ENCODE measurements at regions not wholly inside any gene's neighbourhood (a gene's known extent, or its start where the extent isn't known, plus 50 kb on each side); places are given as distances from the start of the nearest gene placed in this dataset.

DNA sequence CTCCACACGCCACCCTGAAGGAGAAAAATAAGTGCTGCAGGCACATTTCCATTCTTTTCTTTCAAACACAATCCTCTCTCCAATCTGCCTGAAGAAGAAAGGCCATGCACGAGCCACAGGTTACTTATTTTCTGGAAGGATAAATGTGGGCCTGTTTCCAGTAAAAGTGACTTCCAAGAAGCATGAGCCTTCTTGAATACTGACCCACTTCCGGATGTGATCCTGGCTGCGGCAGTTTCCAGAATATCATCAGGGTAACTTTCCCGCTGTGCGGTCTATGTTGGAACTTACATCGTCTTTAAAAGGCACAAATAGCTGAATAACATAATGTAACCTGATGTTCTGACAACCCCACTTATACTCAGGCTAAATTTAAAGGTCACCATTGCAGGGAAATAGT is 66.3 kb upstream of the TAPT1 start:
- H3K79me2 ChIP-seq (ENCODE audit: control insufficient read depth in 1 of 2, insufficient read depth in 2 of 2, low read length in 2 of 2) = no peaks in the 10 kb centered on the region
- no peak for FAIRE-seq
- WGBS, 2 experiments (ENCODE audit: extremely low coverage in 1 of 2, insufficient coverage in 1 of 2, insufficient read length in 1 of 2, insufficient replicate concordance in 2 of 2, low coverage in 1 of 2, low lambda C conversion rate in 2 of 2, missing lambda C conversion rate in 1 of 2) = 86% methylated on average over 7 of the region's 7 CpGs; no CpG with 5 or more reads in 1 of the 2 experiments
- TF ChIP-seq, protein P1, sequence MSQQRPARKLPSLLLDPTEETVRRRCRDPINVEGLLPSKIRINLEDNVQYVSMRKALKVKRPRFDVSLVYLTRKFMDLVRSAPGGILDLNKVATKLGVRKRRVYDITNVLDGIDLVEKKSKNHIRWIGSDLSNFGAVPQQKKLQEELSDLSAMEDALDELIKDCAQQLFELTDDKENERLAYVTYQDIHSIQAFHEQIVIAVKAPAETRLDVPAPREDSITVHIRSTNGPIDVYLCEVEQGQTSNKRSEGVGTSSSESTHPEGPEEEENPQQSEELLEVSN (IDR thresholded peaks at IDR 0.05) = no peak
- TF ChIP-seq FOSL1 (IDR thresholded peaks at IDR 0.05; ENCODE audit: insufficient read depth, low read depth, low read length) (no peak), CREB1 (IDR thresholded peaks at IDR 0.05) (no peak), GABPA (IDR thresholded peaks at IDR 0.05; ENCODE audit: borderline replicate concordance, insufficient read depth, low read length) (no peak), MAFK (IDR thresholded peaks at IDR 0.05; ENCODE audit: low read depth, low read length) (no peak), PHF8 (conservative IDR thresholded peaks at IDR 0.05; ENCODE audit: low read depth, low read length) (no peak), HDAC6 (IDR thresholded peaks at IDR 0.05; ENCODE audit: low read depth, low read length) (no peak), KDM1A (IDR thresholded peaks at IDR 0.05; ENCODE audit: borderline replicate concordance, low read length) (no peak)
- TF ChIP-seq, protein P2, sequence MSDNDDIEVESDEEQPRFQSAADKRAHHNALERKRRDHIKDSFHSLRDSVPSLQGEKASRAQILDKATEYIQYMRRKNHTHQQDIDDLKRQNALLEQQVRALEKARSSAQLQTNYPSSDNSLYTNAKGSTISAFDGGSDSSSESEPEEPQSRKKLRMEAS (IDR thresholded peaks at IDR 0.05) = no peak
- TF ChIP-seq, protein P3, sequence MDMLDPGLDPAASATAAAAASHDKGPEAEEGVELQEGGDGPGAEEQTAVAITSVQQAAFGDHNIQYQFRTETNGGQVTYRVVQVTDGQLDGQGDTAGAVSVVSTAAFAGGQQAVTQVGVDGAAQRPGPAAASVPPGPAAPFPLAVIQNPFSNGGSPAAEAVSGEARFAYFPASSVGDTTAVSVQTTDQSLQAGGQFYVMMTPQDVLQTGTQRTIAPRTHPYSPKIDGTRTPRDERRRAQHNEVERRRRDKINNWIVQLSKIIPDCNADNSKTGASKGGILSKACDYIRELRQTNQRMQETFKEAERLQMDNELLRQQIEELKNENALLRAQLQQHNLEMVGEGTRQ (IDR thresholded peaks at IDR 0.05; ENCODE audit: low read length) = no peak

More for the DNA sequence above, 66.3 kb upstream of the TAPT1 start:
- Histone ChIP-seq H3K4me3 (ENCODE audit: extremely low read depth in 1 of 4, insufficient read depth in 2 of 4, low read depth in 3 of 4, low read length in 4 of 4) (no peak overlapping the region), H2BK15ac (ENCODE audit: low read length) (no peak overlapping the region), H3K4me1 (replicated peaks in 1 of 4; ENCODE audit: control insufficient read depth in 3 of 4, insufficient read depth in 4 of 4, low read length in 3 of 4) (peaks cover 0 to 7% (median 0%) of the 10 kb centered on the region in 4 experiments; a peak in 2 of 7 replicates), H4K20me1 (replicated peaks in 1 of 2; ENCODE audit: control insufficient read depth in 1 of 2, insufficient read depth in 2 of 2, low read length in 2 of 2) (no peaks in the 10 kb centered on the region), H2BK20ac (ENCODE audit: low read length) (no peak overlapping the region), H3K9me3 (ENCODE audit: insufficient read depth in 2 of 2, low read depth in 1 of 2, low read length in 1 of 2) (0 out of 4 replicates have a peak, but pooled peaks cover 0 to 2% of the 10 kb centered on the region in 2 experiments), H3K27ac (ENCODE audit: low read depth, low read length) (no peak overlapping the region), H4K8ac (ENCODE audit: extremely low read depth, insufficient read depth, low read length) (no peak overlapping the region), H3K4ac (replicated peaks; ENCODE audit: insufficient read length, low read depth, low read length) (no peak overlapping the region), H3K56ac (replicated peaks; ENCODE audit: insufficient read length, low read depth, low read length) (no peak overlapping the region), H3K27me3 (replicated peaks in 1 of 4; ENCODE audit: control insufficient read depth in 3 of 4, extremely low read depth in 1 of 4, insufficient read depth in 3 of 4, low read length in 3 of 4) (no peaks in the 10 kb centered on the region), H2AFZ (ENCODE audit: low read length) (no peak overlapping the region), H3K4me2 (ENCODE audit: insufficient read depth in 1 of 2, low read depth in 2 of 2, low read length in 2 of 2) (no peak overlapping the region), H2BK120ac (replicated peaks; ENCODE audit: low read depth, low read length) (no peak overlapping the region), H3K23me2 (ENCODE audit: low read depth, low read length) (no peaks in the 10 kb centered on the region), H3K18ac (ENCODE audit: extremely low read depth, low read length) (no peak overlapping the region), H3K9ac (replicated peaks in 1 of 4; ENCODE audit: extremely low read depth in 1 of 4, low read depth in 3 of 4, low read length in 3 of 4) (no peak overlapping the region), H2BK5ac (ENCODE audit: low read depth, low read length) (no peak overlapping the region), H2AK5ac (ENCODE audit: low read depth, low read length) (no peak overlapping the region), H3K36me3 (ENCODE audit: control insufficient read depth in 2 of 4, insufficient read depth in 4 of 4, low read length in 3 of 4) (no peaks in the 10 kb centered on the region), H4K5ac (ENCODE audit: insufficient read length, low read depth, low read length) (no peak overlapping the region), H4K91ac (replicated peaks; ENCODE audit: insufficient read length, low read length) (no peak overlapping the region), H2BK12ac (ENCODE audit: low read depth, low read length) (no peak overlapping the region), H3K79me1 (ENCODE audit: low read depth, low read length) (no peaks in the 10 kb centered on the region), H3K14ac (ENCODE audit: insufficient read length) (no peak overlapping the region), H3K23ac (ENCODE audit: insufficient read length) (no peak overlapping the region)
- no peak for DNase-seq (ENCODE audit: low read depth in 1 of 2, low spot score in 2 of 2)
- ChIA-PET POLR2A (ENCODE audit: partially characterized antibody) (no interaction called here), CTCF (ENCODE audit: partially characterized antibody) (interaction anchor here (0.6 to 5.7 kb wide), 12 partner anchors 11 to 502 kb away, joined by 3 to 66 read pairs (median 4); no protein-coding TSS in a partner anchor)
